DND-41 (cell line): ENCODE measurements at regions not wholly inside any gene's neighbourhood (a gene's known extent, or its start where the extent isn't known, plus 50 kb on each side); places are given as distances from the start of the nearest gene placed in this dataset.

Source experiments
- EZH2 ChIP-seq: IDR thresholded peaks from 3 replicates; pipeline ENCODE4 v1.6.1; 2012; ENCODE audit warnings: borderline replicate concordance, low read depth, mild to moderate bottlenecking, moderate library complexity, low read length, inconsistent platforms; ENCODE audit not compliant: severe bottlenecking
- TF ChIP-seq, protein P1 (sequence below): IDR thresholded peaks from 2 replicates; pipeline ENCODE4 v1.5.1; 2012; ENCODE audit warnings: borderline replicate concordance, low read length, moderate library complexity, mild to moderate bottlenecking; ENCODE audit not compliant: poor library complexity, severe bottlenecking; ENCODE audit errors: extremely low read depth

DNA sequence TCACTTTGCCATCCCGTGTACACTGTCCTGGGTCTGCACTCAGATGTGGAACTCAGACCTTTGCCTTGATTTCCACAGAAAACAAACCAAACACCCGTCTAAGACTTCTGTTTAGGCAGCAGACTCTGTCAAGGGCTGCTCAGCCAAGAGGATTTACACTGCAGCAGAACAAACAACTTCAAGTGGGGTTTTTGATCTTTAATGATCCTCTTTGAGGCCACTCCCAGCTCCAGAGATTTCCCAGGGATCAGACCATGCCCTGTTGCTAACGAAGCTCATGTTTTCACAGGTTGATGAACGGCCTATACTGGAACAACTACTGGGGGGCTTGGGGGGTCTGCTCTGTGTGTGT, 52.5 kb upstream of the LGALSL start:
- TF ChIP-seq, protein P1, sequence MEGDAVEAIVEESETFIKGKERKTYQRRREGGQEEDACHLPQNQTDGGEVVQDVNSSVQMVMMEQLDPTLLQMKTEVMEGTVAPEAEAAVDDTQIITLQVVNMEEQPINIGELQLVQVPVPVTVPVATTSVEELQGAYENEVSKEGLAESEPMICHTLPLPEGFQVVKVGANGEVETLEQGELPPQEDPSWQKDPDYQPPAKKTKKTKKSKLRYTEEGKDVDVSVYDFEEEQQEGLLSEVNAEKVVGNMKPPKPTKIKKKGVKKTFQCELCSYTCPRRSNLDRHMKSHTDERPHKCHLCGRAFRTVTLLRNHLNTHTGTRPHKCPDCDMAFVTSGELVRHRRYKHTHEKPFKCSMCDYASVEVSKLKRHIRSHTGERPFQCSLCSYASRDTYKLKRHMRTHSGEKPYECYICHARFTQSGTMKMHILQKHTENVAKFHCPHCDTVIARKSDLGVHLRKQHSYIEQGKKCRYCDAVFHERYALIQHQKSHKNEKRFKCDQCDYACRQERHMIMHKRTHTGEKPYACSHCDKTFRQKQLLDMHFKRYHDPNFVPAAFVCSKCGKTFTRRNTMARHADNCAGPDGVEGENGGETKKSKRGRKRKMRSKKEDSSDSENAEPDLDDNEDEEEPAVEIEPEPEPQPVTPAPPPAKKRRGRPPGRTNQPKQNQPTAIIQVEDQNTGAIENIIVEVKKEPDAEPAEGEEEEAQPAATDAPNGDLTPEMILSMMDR = no peak
- no peak for TF ChIP-seq EZH2
